GM18505 (cell line): ENCODE measurements at regions not wholly inside any gene's neighbourhood (a gene's known extent, or its start where the extent isn't known, plus 50 kb on each side); places are given as distances from the start of the nearest gene placed in this dataset.
"Not testable (repeated sequence)": the region's sequence is repeated elsewhere in the genome, so short reads cannot be mapped to it uniquely, and the experiment has no call there.

Experiments used
- ATAC-seq: cut with Tn5 transposase; IDR thresholded peaks from one replicate; pipeline ENCODE4 v1.9.1; 2021; ENCODE audit not compliant: unreplicated experiment
- POLR2A ChIP-seq: IDR thresholded peaks from 4 replicates; pipeline ENCODE4 v1.6.1; 2011; ENCODE audit warnings: borderline replicate concordance; ENCODE audit not compliant: insufficient read depth, insufficient read length; ENCODE audit errors: extremely low read depth

DNA sequence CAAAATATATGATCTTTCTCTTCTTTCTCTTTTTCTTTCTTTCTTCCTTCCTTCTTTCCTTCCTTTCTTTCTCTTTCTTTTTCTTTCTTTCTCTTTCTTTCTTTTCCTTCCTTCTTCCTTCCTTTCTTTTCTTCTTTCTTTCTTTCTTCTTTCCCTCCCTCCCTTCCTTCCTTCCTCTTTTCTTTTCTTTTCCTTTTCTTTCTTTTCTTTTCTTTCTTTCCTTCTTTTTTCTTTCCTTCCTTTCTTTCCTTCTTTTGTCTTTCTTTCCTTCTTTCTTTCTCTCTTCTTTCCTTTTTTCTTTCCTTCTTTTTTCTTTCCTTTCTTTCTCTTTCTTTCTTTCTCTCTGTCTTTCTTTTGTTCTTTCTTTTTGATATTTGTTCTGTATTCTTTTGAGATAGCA, 1356.0 kb upstream of the SEL1L start:
- no peak for TF ChIP-seq POLR2A
- ATAC-seq, result no peak

DNA sequence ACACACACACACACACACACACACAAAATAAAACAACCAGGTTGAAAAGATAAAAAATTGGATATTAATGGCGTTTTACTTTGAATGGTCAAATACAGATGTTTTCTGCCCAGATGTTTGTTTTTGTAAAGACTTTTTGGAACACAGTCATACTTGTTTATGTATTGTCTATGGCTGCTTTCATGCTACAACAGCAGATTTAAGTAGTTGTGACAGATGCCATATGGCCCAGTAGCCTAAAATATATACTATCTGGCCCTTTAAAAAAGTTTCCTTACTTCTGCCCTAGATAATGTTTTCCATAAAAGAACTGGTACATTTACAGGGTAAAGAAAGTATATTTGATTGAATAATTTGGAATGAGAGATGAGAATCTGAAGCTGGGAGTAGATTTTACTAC, 1362.8 kb upstream of the SEL1L start:
- TF ChIP-seq POLR2A, result no peak
- no peak for ATAC-seq

DNA sequence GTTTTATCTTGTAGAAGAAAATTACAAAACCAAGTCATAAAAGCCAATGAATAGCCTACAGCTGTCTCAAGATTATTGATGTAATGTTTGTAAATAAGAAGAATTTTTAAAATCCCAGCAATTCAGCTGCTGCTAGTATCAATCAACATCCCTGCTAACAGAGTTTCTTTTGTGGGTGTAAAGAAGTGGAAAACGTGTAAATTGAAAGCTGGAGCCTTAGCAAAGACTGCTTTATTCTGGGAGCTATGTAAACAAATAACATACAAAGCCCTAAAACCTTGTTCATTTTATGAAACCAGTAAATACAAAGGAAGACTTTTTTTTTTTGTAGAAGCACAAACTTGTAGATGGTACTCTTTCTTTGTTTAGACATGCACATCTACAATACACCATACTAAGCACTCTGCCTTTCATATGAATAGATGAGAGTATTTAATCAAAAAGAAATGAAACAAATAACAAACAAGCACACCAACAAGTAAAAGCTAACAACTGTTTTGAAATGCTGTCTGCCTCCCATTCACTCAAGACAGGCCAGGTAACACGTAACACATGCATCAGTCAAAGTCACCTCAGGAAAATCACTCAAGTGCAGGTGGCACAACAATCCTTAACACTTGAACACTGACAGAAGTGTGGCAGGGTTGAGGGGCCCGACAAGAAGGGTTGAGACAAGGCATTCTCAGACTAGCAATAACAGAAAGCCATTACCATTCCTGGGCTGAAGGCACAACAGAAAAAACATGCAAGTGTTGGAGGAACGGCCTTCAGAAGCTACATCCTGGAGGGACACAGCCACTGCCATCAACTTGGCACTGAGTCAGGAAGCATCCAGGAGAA, 1364.0 kb upstream of the SEL1L start:
- ATAC-seq, result no peak
- no peak for TF ChIP-seq POLR2A

DNA sequence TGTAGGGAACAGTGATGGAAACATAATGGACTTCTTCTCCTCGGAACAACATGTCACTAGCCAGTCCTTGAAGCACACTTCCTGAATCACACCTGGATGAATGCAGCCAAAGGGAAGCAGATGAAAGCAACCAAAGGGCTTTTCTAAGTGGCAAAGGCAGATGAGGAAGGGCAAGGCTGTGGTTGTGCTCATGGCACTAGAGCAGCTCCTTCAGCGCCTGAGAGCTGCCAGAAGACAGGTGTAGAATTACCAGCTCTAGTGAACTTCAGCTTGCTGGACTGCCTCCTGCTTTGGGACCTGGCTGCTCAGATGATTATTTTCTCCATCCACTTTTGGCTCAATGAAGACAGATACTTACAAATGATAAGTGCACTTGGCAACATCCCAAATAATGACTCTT, 1372.1 kb upstream of the SEL1L start:
- ATAC-seq, result no peak

DNA sequence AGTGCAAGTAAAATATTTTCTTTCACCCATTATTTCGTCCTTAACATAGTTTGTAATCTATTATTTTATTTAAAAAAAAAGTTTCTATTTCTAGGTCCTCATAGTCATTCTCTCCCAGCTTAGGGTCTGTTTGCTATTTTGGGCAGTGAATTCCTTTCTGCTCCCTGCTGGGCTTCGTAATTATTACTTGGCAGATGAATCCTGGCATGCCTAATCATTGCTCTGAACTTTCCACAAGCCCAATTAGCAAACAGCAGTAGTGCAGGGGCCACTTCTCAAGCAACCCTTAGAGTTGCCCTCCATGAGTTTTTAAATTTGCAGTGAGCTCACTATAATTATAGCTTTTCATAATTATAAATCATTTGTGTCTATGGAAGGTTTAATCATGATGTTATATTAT, 1378.3 kb upstream of the SEL1L start:
- no peak for ATAC-seq
- no peak for TF ChIP-seq POLR2A

More for the DNA sequence above, 1372.1 kb upstream of the SEL1L start:
- TF ChIP-seq POLR2A, result no peak

DNA sequence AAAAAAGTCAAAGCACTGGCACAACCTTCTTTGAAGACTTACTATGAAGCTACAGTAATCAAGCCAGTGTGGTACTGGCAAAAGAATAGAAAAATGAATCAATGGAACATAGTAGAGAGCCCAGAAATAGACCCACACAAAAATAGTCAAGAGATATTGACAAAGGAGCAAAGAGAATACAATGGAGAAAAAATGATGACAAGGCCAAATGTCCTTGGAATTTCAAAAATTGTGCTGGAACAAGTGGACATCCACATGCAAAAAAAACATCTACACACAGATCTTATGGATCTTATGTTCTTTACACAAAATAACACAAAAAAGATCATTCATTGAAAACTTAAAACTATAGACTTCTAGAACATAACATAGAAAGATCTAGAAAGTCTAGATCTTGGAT, 1379.7 kb upstream of the SEL1L start:
- no peak for ATAC-seq
- TF ChIP-seq POLR2A, result no peak

DNA sequence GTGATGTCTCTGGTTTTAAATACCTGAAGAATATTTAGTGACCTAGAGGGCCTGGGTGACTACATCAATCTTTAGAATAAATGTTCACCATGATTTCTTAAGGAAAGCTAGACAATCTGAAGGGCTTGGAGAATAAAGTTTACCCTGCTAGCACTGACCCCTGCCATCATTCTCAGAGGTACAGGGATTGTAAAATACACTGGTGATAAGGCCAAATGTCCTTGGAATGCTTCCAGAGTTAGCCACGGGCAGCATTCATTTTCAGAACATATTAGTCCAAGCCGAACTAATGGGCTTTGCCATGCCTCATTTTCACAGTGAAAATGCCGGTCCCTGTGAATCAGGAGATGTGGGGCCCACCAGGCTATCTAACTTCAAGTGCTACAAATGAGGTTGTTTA, 1381.7 kb upstream of the SEL1L start:
- ATAC-seq, result no peak
- TF ChIP-seq POLR2A, result no peak

DNA sequence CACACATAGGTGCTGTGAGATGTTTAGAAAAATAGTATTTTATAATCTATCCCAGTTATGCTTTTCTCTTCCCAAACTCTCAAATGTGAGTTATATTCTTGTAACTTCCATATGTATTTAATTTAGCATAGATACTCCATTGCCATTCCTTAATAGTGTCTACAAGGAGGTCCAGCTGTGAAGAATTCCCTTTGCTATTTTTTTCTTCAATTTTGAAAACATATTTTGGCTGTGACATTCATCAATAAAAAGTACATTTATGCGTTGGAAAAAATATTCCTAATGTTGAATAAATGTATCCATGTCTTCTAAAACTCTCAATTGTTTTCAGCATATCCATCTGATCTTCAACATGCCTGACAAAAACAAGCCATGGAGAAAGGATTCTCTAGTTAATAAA, 1402.0 kb upstream of the SEL1L start:
- TF ChIP-seq POLR2A, result no peak
- no peak for ATAC-seq

DNA sequence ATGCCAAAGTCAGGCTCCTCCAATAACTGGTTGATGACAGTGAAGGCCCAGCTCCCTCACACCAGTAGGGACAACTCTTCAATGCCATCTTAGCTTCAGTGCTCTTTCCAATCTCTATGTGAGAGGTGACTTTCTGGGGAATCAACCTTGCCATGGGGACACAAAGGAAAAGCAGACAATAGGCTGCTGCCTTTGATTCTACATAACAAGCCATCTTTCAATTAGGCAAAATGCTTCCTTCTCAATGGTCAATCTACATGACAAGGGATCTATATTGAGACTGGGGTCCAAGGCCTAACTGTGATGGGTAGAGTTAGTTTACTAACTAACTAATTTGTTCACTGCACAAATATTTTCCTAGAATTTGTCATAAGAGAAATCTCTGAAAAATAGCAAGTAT, 1417.5 kb upstream of the SEL1L start:
- TF ChIP-seq POLR2A, result no peak
- no peak for ATAC-seq

DNA sequence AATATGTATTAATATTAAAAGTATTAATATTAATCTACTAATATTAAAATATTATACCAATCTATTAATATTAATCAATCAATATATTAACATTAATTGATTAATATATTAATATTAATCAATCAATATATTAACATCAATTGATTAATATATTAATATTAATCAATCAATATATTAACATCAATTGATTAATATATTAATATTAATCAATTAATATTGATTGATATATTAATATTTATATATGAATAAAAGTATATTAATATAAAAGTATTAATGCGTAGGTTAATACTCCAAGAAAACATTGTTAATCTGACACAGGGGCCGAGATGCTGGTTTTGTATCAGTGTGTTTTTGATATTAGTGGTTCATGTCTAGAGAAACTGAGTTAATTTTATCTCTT, 1430.1 kb upstream of the SEL1L start:
- TF ChIP-seq POLR2A, result no peak
- ATAC-seq, result no peak

DNA sequence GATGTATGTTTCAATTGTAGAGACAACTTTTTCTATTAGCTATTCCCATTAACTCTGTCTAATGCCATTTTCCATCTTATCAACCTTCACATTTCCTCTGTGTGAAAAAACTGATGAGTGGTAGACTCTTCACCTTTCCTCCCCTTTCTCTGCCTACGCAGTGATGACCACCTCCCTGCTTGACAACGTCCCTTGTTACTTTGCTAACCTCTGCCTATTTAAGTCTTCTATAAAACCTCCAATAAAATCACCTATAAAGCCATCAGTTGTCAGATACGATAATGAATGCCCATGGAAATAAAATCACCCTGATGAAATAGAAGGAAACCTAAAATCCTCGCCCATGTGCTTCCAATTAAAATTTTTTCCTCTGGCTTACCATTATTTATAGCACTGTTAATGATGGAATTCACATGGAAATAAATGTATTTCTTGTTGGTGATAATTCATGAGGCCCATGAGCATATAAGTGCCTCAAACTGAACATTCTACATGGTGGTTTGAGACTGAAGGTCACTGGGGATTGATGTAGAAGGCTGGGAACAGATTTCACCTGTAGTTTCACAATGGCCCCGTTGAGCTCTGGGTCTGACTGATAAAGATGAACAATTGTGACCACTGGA, 1454.0 kb upstream of the SEL1L start:
- no peak for TF ChIP-seq POLR2A
- ATAC-seq, result no peak

DNA sequence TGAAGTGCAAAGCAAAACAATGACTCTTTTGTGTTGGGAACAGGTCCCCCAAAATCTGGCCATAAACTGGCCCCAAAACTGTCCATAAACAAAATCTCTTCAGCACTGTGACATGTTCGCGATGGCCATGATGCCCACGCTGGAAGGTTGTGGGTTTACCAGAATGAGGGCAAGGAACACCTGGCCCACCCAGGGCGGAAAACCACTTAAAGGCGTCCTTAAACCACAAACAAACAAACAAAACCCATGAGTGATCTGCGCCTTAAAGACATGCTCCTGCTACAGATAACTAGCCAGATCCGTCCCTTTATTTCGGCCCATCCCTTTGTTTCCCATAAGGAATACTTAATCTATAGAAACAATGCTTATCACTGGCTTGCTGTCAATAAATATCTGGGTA, 1460.9 kb upstream of the SEL1L start:
- not testable (repeated sequence) for ATAC-seq

DNA sequence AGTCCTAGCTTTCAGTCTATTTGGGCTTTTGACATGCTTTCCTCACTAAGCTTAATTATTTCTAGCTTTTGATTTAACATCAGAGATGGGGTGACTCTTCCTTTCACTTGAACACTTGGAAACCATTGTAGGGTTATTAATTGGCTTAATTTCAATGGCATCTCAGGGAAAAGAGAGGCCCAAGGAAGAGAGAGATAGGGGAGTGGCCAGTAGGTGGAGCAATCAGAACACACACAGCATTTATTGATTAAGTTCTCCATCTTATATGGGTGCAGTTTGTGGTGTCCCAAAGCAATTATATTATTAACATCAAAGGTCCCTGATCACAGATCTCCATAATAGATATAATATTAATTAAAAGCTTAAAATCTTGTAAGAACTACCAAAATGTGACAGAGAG, 1466.1 kb upstream of the SEL1L start:
- TF ChIP-seq POLR2A, result no peak
- no peak for ATAC-seq

DNA sequence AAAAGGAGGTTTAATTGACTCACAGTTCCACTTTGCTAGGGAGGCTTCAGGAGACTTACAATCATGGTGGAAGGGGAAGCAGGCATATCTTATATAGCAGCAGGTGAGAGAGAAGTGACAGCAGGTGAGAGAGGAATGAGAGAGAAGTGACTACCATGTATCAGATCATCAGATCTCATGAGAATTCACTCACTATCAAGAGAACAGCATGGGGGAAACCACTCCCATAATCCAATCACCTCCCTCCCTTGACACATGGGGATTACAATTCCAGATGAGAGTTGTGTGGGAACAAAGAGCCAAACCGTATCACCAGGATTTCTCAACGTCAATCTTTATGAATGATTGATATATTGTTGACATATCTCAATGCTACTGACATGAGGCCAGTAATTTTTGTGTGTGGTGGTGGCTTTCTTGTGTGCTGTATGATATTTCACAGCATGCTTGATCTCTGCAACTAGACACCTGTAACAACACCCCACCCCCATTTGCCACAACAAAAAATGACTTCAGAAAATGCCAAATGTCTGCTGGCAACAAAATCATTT, 1470.9 kb upstream of the SEL1L start:
- TF ChIP-seq POLR2A, result no peak
- ATAC-seq, result no peak
